HG02970 (cell line): ENCODE measurements at regions not wholly inside any gene's neighbourhood (a gene's known extent, or its start where the extent isn't known, plus 50 kb on each side); places are given as distances from the start of the nearest gene placed in this dataset.

Experiments
- ATAC-seq: cut with Tn5 transposase; IDR thresholded peaks from one replicate; pipeline ENCODE4 v1.9.1; 2021; ENCODE audit warnings: mild to moderate bottlenecking, moderate library complexity, moderate number of reproducible peaks; ENCODE audit not compliant: unreplicated experiment, low FRiP score

- no peak for ATAC-seq
These were observed 54.4 kb upstream of the C1orf174 start for GRCh38 chr1:3954170-3955169.

DNA sequence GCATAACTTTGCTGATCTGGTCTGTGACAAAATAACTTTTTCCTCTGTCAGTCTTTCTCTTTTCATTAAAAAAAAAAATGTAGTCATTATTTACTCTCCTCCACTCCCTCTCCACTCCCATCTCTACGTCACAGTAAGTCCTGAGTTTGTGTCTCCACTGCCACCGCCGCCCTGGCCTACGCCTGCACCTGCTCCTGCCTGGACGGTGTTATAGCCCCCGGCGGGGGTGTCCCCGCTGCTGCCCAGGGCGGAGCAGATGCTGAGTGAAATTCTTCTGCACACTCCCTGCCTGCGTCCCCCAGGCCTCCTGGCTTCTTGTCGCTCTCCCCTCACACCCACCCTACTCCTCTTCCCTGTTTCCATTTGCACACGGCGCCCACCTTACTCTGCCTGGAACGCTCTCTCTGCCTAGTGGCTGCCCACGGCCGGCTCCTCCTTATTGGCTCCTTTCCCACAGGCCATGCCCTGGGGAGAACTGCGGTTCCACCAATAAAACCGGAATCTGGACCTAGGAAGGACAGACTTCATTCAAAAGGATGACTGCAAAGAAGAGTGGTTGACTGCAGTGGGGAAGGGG lies 55.2 kb upstream of the C1orf174 start:
- ATAC-seq = no peak

- no peak for ATAC-seq
These were observed 56.6 kb upstream of the C1orf174 start for GRCh38 chr1:3956527-3957170.

- ATAC-seq = no peak
These were observed 59.3 kb upstream of the C1orf174 start for GRCh38 chr1:3959361-3959760.

GRCh38 chr1:3963554-3963953 lies 63.5 kb upstream of the C1orf174 start:
- no peak for ATAC-seq

DNA sequence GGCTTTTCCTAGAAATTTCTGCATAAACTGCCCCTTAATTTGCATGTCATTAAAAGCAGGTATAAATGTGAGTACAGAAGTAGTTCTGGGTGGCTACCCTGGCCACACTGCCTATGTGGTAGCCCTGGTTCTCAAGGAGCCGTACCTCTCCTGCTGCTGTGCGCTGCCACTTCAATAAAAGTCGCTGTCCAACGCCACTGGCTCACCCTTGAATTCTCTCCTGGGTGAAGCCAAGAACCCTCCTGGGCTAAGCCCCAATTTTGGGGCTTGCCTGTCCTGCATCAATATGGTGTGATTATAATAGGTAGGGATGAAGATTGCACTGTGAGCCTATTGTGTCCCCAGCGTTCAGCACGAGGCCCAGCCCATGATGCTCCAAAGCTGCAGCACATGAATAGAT lies 65.6 kb upstream of the C1orf174 start:
- ATAC-seq = no peak

- no peak for ATAC-seq
These were observed 68.8 kb upstream of the C1orf174 start for GRCh38 chr1:3968851-3969250.

GRCh38 chr1:3971981-3972380 lies 71.9 kb upstream of the C1orf174 start:
- no peak for ATAC-seq

DNA sequence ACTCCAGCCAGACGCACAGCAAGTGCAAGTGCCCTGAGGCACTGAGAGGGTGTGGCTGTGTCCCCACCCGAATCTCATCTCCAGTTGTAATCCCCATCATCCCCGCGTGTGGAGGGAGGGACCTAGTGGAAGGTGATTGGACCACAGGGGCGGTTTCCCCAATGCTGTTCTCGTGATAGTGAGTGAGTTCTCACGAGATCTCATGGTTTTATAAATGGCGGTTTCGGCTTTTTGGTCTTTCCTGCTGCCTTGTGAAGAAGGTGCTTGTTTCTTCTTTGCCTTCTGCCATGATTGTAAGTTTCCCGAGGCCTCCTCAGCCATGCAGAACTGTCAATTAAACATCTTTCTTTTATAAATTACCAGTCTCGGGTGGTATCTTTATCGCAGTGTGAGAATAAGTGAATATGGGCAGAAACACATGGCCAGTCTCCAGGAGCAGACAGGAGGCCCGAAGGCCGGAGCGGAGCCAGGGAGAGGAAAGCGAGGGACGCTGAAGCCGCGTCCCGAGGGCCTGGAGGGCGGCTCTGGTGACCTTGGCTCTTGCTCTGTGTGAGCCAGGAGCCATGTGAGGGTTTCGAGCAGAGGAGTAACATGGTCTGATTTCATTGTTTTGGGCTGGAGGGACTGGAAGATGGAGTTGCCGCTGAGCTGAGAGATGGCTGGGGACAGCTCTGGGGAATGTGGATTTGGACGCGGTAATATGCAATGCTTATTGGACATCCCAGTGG lies 76.0 kb upstream of the C1orf174 start:
- no peak for ATAC-seq

DNA sequence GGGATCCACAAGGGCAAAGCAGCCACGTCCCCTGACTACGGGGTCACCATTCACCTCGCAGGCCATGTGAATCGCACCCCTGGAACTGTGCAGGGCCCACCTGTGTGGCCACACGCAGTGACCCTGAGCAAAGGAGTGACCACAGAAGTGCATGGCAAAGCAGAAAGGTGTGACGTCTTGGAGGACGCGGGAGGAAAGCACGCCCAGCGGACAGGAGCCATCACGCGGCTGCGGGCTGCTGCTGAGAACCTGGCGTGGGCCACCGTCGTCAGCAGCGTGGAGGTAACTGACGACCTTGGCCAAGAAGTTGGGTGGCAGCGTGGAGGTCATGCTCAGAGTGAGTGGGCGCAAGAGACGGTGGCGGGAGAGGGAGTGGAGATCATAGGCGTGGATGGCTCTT lies 76.7 kb upstream of the C1orf174 start:
- no peak for ATAC-seq

DNA sequence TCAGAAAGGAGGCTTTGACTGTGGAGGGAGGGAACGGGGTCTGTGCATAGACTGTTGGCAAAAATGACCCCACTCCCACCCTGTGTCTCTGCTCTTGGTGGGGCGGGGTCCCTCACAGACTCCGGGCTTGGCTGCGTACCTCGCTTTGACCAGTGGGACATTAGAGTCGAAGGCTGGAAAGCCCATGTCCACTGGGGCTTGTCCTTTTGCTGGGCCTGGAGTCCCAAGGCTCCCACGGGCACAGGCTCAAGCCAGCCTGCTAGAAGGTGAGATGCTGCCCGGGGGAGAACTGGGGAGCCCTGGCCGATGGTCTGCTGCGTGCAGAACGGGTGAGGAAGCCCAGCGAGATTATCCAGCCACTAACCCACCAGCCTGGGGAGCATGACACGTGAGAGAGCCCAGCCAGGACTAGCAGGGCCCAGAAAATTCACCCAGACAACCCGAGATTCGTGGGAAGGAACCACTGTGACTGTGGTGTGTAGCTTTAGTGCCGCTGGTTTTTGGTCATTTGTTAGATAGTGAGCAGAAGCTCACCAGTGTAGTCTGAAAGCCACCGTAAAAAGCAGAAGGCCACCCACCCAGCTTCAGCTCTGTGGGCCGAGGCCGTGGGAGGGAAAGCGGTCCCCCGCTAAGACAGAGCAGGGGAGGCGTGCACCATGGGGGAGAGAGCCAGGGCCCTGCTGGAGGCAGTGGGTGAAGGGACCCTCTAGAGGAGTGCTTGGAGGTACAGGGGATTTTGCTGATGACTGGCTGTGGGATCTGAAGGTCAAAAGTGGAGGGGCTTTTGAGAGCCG lies 78.3 kb upstream of the C1orf174 start:
- ATAC-seq = no peak

DNA sequence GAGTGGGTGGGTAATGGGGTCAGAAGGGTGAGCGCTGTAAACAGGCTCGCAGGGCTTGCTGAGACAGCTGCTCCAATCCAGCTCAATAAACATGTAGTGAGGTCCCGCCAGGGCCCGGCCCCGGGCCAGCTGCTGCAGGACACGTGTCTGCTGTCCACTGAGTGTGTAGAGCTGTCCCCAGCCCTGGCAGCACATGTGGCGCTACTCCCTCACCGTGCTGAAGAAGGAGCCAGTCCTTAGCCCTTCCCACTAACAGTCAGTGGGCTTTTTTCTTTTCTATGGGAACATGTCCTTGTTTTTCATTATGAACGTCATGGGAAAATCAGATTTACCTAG lies 78.9 kb upstream of the C1orf174 start:
- no peak for ATAC-seq

DNA sequence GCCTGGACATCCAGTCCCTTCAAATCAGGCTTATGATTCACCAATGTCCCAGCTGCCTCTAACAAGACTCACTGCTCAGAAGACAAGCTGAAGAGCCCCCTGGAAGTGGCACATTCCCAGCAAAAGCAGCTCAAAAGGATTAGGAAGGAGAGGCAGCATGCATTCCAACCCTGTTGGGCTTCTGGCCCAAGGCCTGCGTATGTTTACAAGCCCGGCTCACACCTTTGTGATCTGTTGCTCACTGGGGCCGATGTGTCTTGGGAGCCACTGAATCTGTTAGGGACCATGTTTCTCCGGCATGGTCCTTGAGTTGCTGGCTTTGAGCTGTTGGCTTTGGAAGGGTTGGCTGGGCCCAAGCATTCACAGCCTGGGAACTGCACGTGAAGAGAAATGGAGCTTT lies 81.2 kb upstream of the C1orf174 start:
- no peak for ATAC-seq

DNA sequence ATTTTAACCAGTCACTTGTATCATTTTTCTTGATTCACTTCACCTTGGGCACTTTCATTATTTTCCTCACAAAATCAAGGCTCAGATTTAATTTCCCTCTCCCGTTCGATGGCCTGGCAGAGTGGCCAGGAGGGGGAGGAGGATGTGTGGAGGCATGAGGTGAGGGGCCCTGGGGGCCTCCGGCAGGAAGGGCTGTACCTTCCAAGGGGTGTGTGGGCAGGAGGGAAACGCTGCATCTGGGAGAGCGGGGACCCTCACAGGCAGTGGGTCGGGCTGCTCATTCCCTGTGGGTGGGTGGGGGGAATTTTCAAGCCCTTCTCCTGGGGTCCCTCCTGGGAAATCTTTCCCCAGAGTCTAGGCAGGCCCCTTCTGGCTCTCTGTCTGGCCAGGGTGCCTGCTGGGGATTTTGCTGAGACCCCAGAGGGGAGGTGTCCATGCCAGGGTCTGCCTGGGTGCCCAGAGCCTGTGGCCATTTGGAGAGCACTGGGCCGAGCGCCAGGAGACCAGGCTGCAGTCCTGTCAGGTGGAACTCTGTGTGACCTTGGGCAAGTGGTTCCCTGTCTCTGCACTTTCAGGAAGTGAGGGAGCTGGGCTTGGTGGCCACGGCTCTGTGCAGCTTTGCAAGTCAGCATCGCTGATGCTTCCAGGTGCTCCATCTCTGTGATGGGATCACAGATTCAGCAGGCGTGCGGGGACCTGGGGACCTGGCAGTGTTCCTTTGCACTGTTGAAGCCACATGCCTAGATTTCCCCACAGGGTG lies 81.9 kb upstream of the C1orf174 start:
- no peak for ATAC-seq

- no peak for ATAC-seq
These were observed 83.1 kb upstream of the C1orf174 start for GRCh38 chr1:3983181-3983580.

GRCh38 chr1:3984586-3984985 lies 84.5 kb upstream of the C1orf174 start:
- ATAC-seq = no peak

DNA sequence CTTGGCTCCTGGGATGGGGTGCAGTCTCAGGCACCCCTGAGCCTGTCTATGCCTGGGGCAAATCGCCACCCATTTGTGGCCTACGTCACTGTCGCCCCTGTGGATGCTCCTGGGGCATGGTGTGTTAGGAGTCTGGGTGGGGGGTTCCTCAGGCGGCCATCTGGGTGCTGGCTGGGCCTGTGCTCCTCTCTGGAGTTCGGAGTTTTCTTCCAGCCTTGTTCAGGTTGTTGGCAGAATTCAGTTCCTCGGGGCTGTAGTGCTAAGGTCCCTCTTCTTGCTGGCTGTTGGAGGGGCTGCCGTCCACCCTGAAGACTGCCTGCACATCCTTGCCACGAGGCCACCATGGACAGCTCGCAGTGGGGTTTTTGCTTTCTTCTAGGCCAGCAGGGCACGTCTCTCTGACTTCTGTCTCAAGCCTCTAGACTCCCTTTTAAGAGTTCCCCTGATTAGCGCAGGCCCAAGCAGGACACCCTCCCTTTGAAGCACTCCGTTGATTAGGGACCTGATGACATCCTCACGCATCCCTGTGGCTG lies 86.7 kb upstream of the C1orf174 start:
- ATAC-seq = no peak

DNA sequence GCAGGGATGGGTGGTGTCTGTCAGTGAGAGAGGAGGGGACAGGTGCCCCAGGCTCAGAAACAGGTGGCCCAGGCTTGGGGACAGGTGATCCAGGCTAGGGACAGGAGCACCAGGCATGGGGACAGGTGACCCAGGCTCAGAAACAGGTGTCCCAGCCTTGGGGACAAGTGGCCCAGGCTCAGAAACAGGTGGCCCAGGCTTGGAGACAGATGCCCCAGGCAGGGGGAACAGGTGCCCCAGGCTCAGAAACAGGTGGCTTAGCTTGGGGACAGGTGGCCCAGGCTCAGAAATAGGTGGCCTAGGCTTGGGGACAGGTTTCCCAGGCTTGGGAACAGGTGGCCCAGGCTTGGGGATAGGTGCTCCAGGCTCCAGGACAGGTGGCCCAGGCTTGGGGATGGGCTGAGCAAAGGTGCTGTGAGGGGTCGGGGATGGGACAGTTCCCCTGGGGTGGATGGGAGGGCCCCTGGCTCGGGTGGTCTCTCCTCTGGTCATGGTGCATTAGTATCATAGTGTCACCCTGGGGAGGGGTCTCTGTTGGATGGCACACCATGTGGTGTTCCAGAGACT lies 87.7 kb upstream of the C1orf174 start:
- no peak for ATAC-seq

GRCh38 chr1:3988431-3988830 lies 88.4 kb upstream of the C1orf174 start:
- ATAC-seq = no peak
